HG03565 (cell line): ENCODE measurements at regions not wholly inside any gene's neighbourhood (a gene's known extent, or its start where the extent isn't known, plus 50 kb on each side); places are given as distances from the start of the nearest gene placed in this dataset.

Experiments
- ATAC-seq: cut with Tn5 transposase; IDR thresholded peaks from one replicate; pipeline ENCODE4 v1.9.1; 2021; ENCODE audit warnings: mild to moderate bottlenecking, moderate library complexity; ENCODE audit not compliant: unreplicated experiment

- ATAC-seq = no peak
Measured at GRCh38 chr4:92100975-92101374, 202.8 kb upstream of the GRID2 start.

DNA sequence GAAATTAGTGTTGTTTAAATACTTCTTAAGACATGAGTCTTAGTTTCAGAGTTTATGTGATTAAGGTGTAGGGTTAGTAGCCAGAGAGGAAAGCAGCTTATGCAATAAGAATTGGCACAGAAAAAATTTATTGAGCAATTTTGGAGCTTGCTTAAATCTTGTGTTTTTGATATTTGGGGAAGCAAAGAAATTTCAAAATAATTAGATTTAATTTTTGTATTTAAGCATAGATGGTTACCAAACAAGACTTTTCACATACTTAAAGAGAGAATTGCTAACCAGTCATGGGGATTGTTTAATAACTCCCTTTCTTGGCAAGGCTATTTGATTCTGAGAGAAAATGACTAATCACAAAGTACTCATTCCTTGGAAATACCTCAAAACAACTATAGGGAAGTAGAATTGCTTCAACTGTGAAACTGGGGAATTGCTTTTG lies 202.0 kb upstream of the GRID2 start:
- no peak for ATAC-seq

- no peak for ATAC-seq
Measured at GRCh38 chr4:92104506-92104905, 199.3 kb upstream of the GRID2 start.

DNA sequence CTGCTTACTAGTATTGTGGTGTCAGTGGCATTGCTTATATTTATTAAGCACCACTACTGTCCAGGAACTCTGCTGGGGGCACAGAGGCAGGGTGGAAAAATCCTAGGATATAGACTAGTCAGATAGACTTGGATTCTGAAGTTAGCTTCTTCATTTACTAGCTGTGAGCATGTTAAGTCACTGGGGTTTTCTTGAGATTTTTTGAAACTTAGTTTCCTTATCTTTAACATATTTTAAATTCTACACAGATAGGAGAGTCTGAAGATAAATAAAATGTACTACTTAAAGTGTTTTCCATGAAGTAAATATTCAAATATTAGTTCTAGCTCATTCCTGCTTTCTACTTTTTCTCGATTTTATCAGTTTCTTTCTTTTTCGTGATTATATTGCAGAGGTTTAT lies 196.9 kb upstream of the GRID2 start:
- no peak for ATAC-seq

DNA sequence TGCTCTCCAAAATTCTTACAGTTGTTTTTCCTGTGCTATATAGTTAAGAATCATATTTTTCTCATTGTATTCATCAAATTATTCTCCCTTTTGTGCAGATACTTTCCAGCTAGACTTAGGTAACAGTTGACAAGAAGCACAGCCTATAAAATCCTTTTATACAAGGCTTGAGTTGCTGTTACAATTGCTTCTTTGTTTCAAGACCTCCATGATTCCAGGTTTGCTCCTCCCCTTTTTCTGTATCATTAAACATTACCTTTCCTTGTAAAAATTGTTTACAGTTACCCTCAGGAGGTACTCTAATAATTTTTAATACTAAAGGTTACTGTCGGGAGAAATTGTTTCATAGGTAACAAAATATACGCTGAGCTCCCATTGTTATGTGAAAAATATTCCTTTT lies 192.3 kb upstream of the GRID2 start:
- ATAC-seq = no peak

DNA sequence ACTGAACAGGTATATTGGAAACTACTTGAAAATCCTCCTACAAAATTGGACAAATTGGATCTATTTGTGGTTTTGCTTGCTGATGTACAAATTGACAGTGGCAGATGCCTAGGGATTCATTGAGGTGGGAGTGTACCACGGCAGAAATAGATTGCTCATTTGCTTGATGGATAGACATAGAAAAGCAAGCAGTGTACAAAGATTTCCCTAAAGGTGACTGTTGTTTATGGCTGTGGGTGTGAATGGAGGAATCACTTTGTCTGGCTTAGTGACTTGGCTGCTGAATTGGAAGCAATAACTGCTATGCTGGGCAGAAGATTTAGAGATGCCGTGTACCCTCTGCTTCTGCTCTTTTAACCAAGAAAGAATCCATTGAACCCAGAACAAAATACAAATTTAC lies 191.0 kb upstream of the GRID2 start:
- no peak for ATAC-seq

- no peak for ATAC-seq
Measured at GRCh38 chr4:92120810-92121498, 182.8 kb upstream of the GRID2 start.

GRCh38 chr4:92122911-92123310 lies 180.9 kb upstream of the GRID2 start:
- ATAC-seq = no peak

- ATAC-seq = no peak
Measured at GRCh38 chr4:92128676-92129075, 175.1 kb upstream of the GRID2 start.

GRCh38 chr4:92129408-92129994 lies 174.3 kb upstream of the GRID2 start:
- ATAC-seq = no peak

GRCh38 chr4:92136434-92136833 lies 167.3 kb upstream of the GRID2 start:
- no peak for ATAC-seq

- ATAC-seq = no peak
Measured at GRCh38 chr4:92163348-92163747, 140.4 kb upstream of the GRID2 start.

DNA sequence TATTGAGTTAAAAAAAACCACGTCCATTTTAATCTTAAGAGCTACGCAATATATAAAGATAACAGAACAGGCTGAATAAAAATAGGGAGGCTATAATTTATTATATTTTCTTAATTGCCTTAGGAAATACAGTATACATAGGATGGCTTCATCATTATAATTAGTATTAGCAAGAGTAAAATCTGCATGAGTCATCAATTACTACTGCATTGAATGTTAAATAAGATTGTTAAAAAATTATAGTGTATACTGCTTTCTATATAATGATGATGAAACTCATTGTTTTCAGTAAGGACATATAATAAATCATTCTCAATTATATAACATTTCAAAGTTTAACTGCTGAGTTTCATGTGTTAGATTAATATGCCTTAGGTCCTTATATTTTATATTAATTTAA lies 133.4 kb upstream of the GRID2 start:
- ATAC-seq = no peak

- no peak for ATAC-seq
Measured at GRCh38 chr4:92172203-92172602, 131.6 kb upstream of the GRID2 start.

GRCh38 chr4:92175250-92175649 lies 128.5 kb upstream of the GRID2 start:
- ATAC-seq = no peak

DNA sequence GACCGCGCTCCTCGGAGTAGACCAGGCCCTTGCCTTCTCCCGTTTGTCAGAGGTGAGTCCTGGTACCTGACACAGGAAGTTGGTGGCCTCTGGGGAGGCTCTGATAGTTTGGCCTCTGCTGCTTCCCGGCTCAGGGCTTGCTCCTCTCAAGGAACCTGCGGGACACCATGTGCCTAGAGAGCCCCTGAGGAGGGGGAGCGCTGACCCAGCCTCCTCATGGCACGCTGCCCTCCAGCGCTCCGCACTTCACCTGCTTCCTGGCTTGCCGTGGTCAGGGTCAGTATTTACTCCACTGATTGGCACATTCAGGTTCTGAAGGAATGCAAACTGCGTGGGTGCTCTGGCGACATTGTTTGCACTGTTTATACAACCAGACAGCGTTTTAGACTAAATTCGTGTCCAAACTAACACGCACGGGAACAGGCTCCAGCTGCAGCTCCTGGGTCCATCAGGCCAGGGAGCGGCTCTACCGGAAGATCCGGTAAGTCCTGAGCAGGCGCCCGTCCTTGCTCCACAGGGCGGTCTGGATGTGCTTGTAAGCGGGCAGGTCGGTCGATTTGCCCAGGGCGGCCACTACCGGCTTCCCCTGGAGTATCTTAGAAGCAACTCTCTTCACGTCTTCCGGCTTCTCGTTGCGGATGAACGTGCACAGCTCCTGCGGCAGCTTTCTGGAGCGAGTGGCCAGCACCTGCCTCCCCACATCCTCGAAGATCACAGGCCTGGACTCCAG lies 121.6 kb upstream of the GRID2 start:
- no peak for ATAC-seq

DNA sequence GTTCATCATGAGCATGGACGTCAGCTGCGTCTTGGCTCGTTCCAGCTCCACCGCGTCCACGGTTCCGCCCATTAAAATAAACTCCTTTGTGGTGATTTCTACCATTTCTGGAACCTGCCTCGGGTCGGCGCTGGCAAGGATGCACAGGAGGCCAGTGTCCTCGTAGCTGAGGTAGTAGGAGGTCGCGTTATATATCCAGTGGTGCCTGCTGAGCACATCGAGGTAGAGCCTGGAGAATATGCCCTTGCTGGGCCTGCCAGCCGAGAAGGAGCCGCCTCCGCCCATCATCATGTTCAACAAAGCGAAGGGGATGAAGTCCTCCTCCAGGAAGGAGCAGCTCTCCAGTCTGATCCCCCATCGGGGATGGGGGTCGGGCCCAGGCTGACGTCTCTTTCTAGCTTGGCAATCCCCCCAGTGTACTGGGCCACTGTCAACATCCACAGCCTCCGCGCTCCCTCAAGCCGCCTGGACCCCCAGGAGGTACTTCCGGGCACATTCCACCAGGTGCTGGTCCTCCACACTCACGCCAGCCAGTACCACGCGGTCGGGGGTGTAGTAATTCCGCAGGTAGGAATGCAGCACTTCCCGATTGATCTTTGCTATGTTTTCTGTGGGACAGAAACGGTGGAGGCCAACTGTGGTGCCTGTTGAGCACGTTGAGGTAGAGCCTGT lies 120.9 kb upstream of the GRID2 start:
- no peak for ATAC-seq

DNA sequence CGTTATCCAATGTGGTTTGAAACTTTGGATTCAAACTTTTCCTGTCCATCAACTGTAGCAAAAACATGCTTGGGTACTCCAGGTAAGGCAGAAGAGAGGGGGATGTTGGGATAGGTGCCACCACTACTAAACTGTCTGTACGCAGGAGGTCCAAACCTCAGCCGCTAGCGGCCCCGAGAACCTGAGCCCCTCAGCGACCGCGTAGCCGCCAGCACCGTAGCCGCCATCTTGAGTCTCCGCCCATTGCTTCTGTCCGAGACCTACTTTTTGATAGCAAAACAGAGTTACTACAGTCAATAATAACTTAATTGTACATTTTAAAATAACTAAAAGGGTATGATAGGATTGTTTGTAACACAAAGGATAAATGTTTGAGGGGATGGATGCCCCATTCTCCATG lies 119.9 kb upstream of the GRID2 start:
- no peak for ATAC-seq

GRCh38 chr4:92184566-92184965 lies 119.2 kb upstream of the GRID2 start:
- no peak for ATAC-seq

GRCh38 chr4:92186239-92186638 lies 117.5 kb upstream of the GRID2 start:
- ATAC-seq = no peak

DNA sequence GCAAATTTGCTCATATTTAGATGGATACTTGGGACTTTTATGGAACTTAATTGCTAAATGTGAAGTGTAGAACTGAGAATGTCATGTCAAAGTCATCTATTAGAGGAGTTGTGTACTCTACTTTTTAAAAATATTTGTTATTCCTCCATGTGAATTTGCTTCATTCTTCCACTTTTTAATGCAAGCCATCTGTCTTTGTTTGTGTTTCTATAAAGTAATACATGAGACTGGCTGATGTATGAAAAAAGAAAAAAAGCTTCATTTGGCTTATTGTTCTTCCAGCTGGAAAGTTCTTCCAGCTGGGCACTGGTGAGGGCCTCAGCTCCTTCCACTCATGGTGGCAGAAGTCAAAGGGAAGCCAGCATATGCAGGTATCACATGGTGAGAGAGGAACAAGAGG lies 114.6 kb upstream of the GRID2 start:
- ATAC-seq = no peak

DNA sequence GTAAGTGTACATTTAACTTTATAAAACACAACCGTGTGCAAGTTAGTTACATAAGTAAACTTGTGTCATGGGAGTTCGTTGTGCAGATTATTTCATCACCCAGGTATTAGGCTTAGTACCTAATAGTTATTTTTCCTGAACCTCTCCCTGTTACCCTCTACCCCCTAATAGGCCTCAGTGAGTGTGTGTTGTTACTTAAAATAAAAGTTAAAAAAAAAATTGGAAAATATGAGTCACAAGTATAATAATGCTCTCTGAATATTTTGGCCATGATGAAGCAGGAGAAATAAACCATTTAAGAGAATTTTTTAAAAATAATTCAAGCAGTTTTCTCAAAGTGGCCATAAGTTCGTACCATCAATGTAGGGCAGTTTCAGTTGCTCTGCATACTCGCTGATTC lies 105.1 kb upstream of the GRID2 start:
- no peak for ATAC-seq
